LNCaP clone FGC (cell line): ENCODE measurements at regions not wholly inside any gene's neighbourhood (a gene's known extent, or its start where the extent isn't known, plus 50 kb on each side); places are given as distances from the start of the nearest gene placed in this dataset.

ENCODE experiments used
- DNase-seq: peaks from one replicate; pipeline ENCODE4 v3.0.0-alpha.2; 2011; ENCODE audit warnings: low read depth
- H3K4me3 ChIP-seq: 2 replicates; pipeline ENCODE4 v1.5.1; 2011; ENCODE audit warnings: mild to moderate bottlenecking, low read depth, low read length, control low read depth
- CTCF ChIP-seq: IDR thresholded peaks from 2 replicates; pipeline ENCODE4 v1.5.1; 2012; ENCODE audit warnings: mild to moderate bottlenecking; ENCODE audit not compliant: control insufficient read depth, insufficient read depth; ENCODE audit errors: extremely low read depth

GRCh38 chr18:4593895-4594294, 138.8 kb upstream of the DLGAP1 start:
- TF ChIP-seq CTCF, result no peak
- DNase-seq, result no peak
- H3K4me3 ChIP-seq, result no peak overlapping the region

GRCh38 chr18:4593459-4593858, 138.4 kb upstream of the DLGAP1 start:
- no peak for TF ChIP-seq CTCF
- H3K4me3 ChIP-seq, result no peak overlapping the region
- no peak for DNase-seq

- no peak for TF ChIP-seq CTCF
- no peak for DNase-seq
- H3K4me3 ChIP-seq, result no peak overlapping the region
Measured at GRCh38 chr18:4589056-4589800, 134.1 kb upstream of the DLGAP1 start.

- no peak for TF ChIP-seq CTCF
Measured at GRCh38 chr18:4587204-4587603, 132.1 kb upstream of the DLGAP1 start.

GRCh38 chr18:4586731-4587130, 131.6 kb upstream of the DLGAP1 start:
- H3K4me3 ChIP-seq, result no peak overlapping the region
- no peak for DNase-seq
- no peak for TF ChIP-seq CTCF

More at GRCh38 chr18:4587204-4587603, 132.1 kb upstream of the DLGAP1 start:
- H3K4me3 ChIP-seq, result no peak overlapping the region
- DNase-seq, result no peak

- H3K4me3 ChIP-seq, result no peak overlapping the region
- no peak for DNase-seq
- no peak for TF ChIP-seq CTCF
Measured at GRCh38 chr18:4582431-4583335, 127.6 kb upstream of the DLGAP1 start.
